Tibial nerve (tissue), 4 donors: ENCODE measurements at regions not wholly inside any gene's neighbourhood (a gene's known extent, or its start where the extent isn't known, plus 50 kb on each side); places are given as distances from the start of the nearest gene placed in this dataset.

ENCODE experiments used
- DNase-seq, 2 donors: peaks; one replicate each; pipeline ENCODE4 v3.0.0-alpha.2; 2019; ENCODE audit warnings: low spot score in 2 of 2
- H3K27ac ChIP-seq, 4 donors: fragments of 200-600 bp; sonication (generic) in 3 of 4; one replicate each; pipeline ENCODE4 v1.5.1; 2017 to 2019; ENCODE audit warnings: mild to moderate bottlenecking in 1 of 4
- H3K27me3 ChIP-seq, 2 donors: fragments of 200-600 bp; sonication (generic) in 1 of 2; one replicate each; pipeline versions ENCODE4 v1.5.1 to v1.6.0; 2017 to 2019
- H3K36me3 ChIP-seq, 3 donors: fragments of 200-600 bp; sonication (generic); one replicate each; pipeline ENCODE4 v1.5.1; 2018 to 2019
- H3K4me1 ChIP-seq, 4 donors: fragments of 200-600 bp; sonication (generic) in 3 of 4; one replicate each; pipeline ENCODE4 v1.5.1; 2017 to 2019
- H3K4me3 ChIP-seq, 4 donors: fragments of 200-600 bp; sonication (generic) in 3 of 4; one replicate each; pipeline ENCODE4 v1.5.1; 2017 to 2019; ENCODE audit warnings: mild to moderate bottlenecking in 1 of 4, moderate library complexity in 1 of 4
- H3K9me3 ChIP-seq, 4 donors: fragments of 200-600 bp; sonication (generic) in 3 of 4; one replicate each; pipeline ENCODE4 v1.5.1; 2017 to 2019
- CTCF ChIP-seq, 5 experiments: fragments of 200-600 bp in 3 of 5; fragments of 450-650 bp in 2 of 5; sonication (generic) in 3 of 5; IDR thresholded peaks; one replicate each; pipeline ENCODE4 v1.5.1; 2016 to 2019; ENCODE audit warnings: antibody characterized with exemption in 5 of 5, mild to moderate bottlenecking in 3 of 5, moderate library complexity in 2 of 5
- EP300 ChIP-seq, 2 donors: sonication (generic); formaldehyde crosslinking; IDR thresholded peaks; one replicate each; pipeline ENCODE4 v1.6.1; 2017; ENCODE audit warnings: antibody characterized with exemption in 2 of 2, mild to moderate bottlenecking in 1 of 2
- POLR2A ChIP-seq, 2 donors: fragments of 450-650 bp; IDR thresholded peaks; one replicate each; pipeline ENCODE4 v1.6.1; 2017; ENCODE audit warnings: antibody characterized with exemption in 2 of 2, mild to moderate bottlenecking in 2 of 2, moderate library complexity in 2 of 2
- WGBS, 2 donors: methylation state at CpG; one replicate each; pipeline ENCODE4 v1.1.5; 2018; 5-methylcytosine and 5-hydroxymethylcytosine counted together

GRCh38 chr13:107078229-107078765 is 510.4 kb upstream of the ARGLU1 start:
- peaks cover 0 to 3% (median 0%) of the 10 kb centered on the region in 4 donors for H3K4me1 ChIP-seq
- no peak for DNase-seq
- no peaks in the 10 kb centered on the region for H3K36me3 ChIP-seq
- H3K4me3 ChIP-seq: no peak overlapping the region
- no peak overlapping the region for H3K27ac ChIP-seq
- H3K9me3 ChIP-seq: peaks cover 0 to 3% (median 0%) of the 10 kb centered on the region in 4 donors
- no peaks in the 10 kb centered on the region for H3K27me3 ChIP-seq
- TF ChIP-seq POLR2A (IDR thresholded peaks at IDR 0.05): no peak
- TF ChIP-seq EP300 (IDR thresholded peaks at IDR 0.05): no peak
- TF ChIP-seq CTCF (IDR thresholded peaks at IDR 0.05): no peak
- WGBS, 2 donors: 74 to 83% methylated on average over 6 of the region's 6 CpGs

GRCh38 chr13:107076801-107077200 is 508.9 kb upstream of the ARGLU1 start:
- DNase-seq: no peak
- 60 to 67% methylated on average over 3 of the region's 3 CpGs for WGBS, 2 donors
- no peak for TF ChIP-seq CTCF (IDR thresholded peaks at IDR 0.05)
- TF ChIP-seq EP300 (IDR thresholded peaks at IDR 0.05): no peak
- TF ChIP-seq POLR2A (IDR thresholded peaks at IDR 0.05): no peak

GRCh38 chr13:107075576-107075975 is 507.6 kb upstream of the ARGLU1 start:
- Histone ChIP-seq H3K4me1 (peaks cover 0 to 3% (median 0%) of the 10 kb centered on the region in 4 donors), H3K4me3 (no peak overlapping the region), H3K27me3 (no peaks in the 10 kb centered on the region), H3K9me3 (peaks cover 0 to 3% (median 0%) of the 10 kb centered on the region in 4 donors), H3K36me3 (no peaks in the 10 kb centered on the region), H3K27ac (no peak overlapping the region)
- DNase-seq: no peak
- TF ChIP-seq CTCF (IDR thresholded peaks at IDR 0.05) (no peak), EP300 (IDR thresholded peaks at IDR 0.05) (no peak), POLR2A (IDR thresholded peaks at IDR 0.05) (no peak)
- WGBS, 2 donors: 89 to 91% methylated on average over 6 of the region's 6 CpGs

More at GRCh38 chr13:107076801-107077200, 508.9 kb upstream of the ARGLU1 start:
- peaks cover 0 to 3% (median 0%) of the 10 kb centered on the region in 4 donors for H3K4me1 ChIP-seq
- no peaks in the 10 kb centered on the region for H3K27me3 ChIP-seq
- H3K36me3 ChIP-seq: no peaks in the 10 kb centered on the region
- H3K27ac ChIP-seq: no peak overlapping the region
- peaks cover 0 to 3% (median 0%) of the 10 kb centered on the region in 4 donors for H3K9me3 ChIP-seq
- no peak overlapping the region for H3K4me3 ChIP-seq

GRCh38 chr13:107070792-107071191 is 502.9 kb upstream of the ARGLU1 start:
- no peak overlapping the region for H3K4me3 ChIP-seq
- H3K9me3 ChIP-seq: peaks cover 0 to 3% (median 0%) of the 10 kb centered on the region in 4 donors
- WGBS, 2 donors: 72 to 75% methylated on average over 5 of the region's 5 CpGs
- TF ChIP-seq POLR2A (IDR thresholded peaks at IDR 0.05): no peak
- TF ChIP-seq CTCF (IDR thresholded peaks at IDR 0.05): no peak
- no peak for TF ChIP-seq EP300 (IDR thresholded peaks at IDR 0.05)
- no peaks in the 10 kb centered on the region for H3K36me3 ChIP-seq
- DNase-seq: no peak
- H3K27me3 ChIP-seq: no peaks in the 10 kb centered on the region
- no peaks in the 10 kb centered on the region for H3K4me1 ChIP-seq
- no peak overlapping the region for H3K27ac ChIP-seq

GRCh38 chr13:107069108-107069776 is 501.3 kb upstream of the ARGLU1 start:
- TF ChIP-seq EP300 (IDR thresholded peaks at IDR 0.05): no peak
- no peak overlapping the region for H3K27ac ChIP-seq
- WGBS, 2 donors: 59 to 63% methylated on average over 4 of the region's 4 CpGs
- H3K4me1 ChIP-seq: no peaks in the 10 kb centered on the region
- no peak for DNase-seq
- no peak overlapping the region for H3K4me3 ChIP-seq
- no peaks in the 10 kb centered on the region for H3K36me3 ChIP-seq
- H3K27me3 ChIP-seq: no peaks in the 10 kb centered on the region
- no peaks in the 10 kb centered on the region for H3K9me3 ChIP-seq
